ENCODE measurements at regions not wholly inside any gene's neighbourhood (a gene's known extent, or its start where the extent isn't known, plus 50 kb on each side); places are given as distances from the start of the nearest gene placed in this dataset.

DNA sequence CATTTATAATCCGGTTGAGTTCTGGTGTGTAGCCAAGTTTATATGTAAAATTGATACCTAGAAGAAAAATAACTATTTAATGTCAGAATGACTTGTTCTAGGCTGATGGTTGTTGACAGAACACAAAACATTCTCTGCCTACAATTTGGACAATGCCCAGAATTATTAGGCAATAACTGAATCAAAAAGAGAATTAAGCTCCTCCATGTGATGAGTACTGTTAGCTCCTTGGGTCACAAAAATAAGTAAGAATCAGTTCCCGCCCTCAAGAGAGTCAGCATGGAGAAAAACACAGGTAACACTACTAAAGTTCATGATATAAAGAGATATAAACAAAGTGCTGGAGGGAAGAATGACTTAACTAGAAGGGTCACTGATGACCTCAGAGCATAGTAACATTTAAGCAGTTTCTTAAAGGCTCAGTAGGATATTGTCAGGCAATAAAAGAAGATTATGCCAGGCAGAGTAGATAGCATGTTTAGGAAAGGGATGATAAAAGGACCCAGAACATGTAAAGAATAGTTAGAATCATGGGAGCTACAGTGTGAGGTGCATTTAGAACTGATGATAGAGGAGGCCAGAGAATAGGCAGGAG lies 200.5 kb upstream of the ACTBL2 start:
- DNase-seq (ENCODE audit: low read depth, low spot score) = no peak

DNA sequence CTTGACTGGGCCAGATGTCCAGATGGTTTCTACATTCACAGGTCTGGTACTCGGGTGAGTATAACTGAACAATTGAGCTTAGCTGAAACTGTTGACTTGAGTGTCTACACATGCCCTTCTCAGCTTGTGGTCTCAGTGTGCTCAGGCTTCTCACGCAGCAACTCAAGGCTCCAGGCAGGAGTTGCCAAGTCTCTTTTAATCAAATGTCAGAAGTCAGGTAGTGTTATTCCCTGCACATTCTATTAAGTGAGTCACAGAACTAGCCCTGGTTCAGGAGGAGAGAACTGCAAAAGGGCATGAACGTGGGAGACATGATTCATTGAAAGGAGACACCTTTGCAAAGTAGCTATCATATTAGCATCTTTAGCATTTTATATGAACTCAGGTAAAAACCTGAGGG lies 199.3 kb upstream of the ACTBL2 start:
- no peak for DNase-seq (ENCODE audit: low read depth, low spot score)

DNA sequence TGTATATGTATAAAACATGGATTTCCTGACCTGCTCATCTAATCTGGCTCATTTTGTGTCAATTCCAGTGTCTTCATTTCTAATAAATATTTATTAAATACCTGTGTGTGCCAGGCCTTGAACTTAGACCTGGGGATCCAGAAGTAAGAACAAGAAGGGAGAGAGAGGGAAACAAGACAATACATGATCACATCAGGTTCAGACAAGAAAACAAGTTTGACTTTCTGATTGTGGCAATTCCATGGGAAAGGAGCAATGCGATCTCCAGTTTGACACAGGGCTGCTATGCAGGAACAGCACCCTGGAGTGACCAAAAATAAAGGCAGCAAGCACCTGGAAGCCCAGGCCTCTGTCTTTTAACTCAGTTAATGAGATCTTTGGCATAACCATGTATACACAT lies 198.1 kb upstream of the ACTBL2 start:
- no peak for DNase-seq (ENCODE audit: low read depth, low spot score)

DNA sequence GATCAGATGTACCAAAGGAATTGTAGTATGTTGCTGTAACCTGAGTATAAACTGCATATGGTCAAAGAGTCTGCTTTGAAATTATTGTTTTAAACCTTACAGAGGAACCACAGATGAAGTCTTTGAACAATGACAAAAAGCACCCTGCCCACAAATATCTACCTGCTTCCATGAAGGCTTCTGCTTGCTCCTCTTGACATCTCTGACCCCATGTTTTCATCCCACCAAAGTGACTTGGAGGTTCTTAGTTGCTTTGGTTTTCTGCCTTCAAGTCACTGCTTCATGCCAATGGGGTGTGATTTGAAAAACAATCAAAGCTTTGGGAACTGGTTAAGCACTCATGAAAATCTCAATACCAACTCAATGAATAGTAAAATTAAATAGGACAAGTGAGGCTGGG lies 194.6 kb upstream of the ACTBL2 start:
- no peak for DNase-seq (ENCODE audit: low read depth, low spot score)

DNA sequence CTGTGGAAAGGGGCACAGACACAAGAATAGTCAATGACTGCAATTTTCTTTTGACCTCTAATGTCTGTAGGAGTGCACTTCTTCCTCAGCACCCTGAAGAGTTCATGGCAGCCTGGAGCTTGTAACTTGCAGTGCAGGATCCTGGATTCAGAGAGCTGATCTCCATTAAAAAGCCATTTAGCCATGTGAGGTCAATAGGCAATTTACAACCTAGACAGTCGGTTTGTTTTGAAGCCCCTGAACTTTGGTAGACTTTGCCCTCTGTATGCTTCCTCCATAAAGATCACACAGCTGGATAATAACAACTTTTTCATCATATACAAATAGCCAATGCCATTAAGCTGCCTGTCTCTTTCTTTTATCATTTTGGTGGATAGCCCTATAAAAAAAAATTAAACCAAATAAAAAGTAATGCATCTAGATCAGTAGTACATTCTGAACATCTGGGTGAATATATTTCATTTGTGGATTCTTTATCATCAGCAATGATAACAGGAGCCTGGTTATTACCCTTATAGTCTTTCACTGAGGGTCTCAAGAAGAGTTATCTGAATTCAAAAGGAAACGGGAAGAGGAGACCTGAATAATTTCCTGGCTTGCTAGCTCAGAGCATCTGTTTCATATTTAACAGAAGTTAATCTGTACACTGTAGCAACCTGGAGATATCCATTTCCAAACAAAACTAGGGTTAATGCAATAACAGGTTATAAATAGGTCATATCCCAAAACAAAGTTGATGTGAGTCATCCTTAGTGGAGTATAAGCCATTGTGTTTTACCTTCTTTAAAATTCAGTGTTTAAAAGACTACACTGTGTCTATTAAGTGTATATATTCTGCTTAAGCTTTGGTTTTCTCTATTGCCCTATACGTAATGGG lies 193.8 kb upstream of the ACTBL2 start:
- no peak for DNase-seq (ENCODE audit: low read depth, low spot score)

DNA sequence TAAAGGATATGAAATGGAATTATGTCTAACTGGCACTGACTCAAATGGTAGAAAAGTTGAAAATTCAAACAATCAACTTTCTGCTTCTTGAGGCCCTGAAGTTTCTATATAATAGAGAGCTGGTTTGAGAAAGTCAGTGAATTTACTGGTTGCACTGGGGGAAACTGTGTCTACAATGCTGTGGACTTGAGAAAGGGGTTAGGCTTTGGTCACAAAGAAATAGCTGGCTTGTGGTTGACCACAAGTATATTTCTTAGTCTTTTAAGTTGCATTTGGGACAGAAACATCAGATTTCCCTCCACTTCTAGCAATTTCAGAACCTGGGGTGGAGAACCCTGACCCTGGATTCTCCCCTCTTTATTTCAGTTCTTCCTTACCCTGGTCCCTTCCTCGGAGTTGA lies 192.6 kb upstream of the ACTBL2 start:
- DNase-seq (ENCODE audit: low read depth, low spot score) = no peak

DNA sequence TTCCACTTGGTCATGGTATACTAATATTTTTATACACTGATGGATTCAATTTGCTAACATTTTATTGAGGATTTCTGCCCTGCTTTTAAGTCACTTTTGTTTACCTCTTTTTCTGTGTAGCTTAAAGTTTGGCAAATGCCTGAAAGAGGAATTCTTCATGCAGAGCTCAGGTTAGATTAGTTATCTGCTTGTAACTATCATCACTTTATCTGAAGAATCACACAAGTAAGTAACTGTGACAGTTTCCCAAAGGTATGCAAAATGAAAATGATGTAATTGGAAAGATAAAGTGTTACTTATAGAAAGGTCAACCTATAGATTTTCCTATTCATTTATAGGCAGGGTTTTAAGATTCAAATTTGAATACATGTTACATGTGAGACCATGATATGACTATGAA lies 188.8 kb upstream of the ACTBL2 start:
- DNase-seq (ENCODE audit: low read depth, low spot score) = no peak

DNA sequence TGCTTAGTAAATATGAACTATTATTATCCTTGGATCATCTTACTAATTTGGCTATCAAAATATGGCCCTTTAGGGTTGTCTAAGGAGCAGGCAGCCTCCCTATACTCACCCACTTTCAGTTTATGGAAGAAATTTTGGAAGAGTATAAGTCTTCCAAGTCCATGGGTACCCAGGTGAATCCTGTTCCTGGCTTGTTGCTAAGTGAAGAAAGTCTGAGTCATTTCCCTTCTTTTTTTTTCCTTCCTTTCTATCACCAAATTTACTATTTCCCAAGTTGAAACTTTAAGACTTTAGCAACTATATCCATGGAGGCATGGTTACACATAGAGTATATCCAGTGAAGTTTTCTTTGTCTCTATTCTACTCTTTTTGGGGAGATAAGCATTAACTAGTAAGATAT lies 184.0 kb upstream of the ACTBL2 start:
- DNase-seq (ENCODE audit: low read depth, low spot score) = no peak

DNA sequence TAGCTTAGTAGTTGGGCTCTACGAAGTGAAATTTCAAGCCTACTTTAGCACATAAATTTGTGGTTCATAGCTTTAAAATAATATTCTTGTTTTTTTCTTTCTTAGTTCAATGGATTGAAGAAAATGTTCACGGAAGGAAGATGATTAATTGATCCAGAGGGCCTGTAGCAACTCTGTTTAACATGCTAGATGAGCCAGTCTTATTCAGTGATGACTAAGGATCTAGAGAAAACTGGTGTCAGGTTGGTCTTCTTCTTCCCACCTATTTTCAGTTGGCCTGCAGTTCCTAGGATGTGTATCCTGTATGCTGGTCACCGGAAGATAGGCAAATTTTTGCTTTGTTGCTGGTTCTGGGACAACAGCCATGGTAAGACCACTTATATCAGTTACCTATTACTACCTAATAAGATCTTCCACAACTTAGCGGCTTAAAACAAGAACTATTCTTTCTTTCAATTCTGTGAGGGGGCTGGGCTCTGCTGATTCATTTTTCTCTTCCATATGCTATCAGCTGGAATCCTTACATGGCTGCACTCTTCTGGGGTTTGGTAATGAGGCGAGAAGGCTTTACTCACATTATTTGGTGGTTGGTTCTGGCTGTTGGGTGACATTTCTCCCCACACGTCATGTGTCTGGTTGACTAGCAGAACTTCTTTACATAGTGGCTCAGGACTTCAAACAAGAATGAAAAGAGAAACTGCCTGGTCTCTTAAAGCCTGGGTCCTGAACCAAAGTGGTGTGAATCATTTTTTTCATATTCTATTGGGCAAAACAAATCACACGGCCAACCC lies 182.7 kb upstream of the ACTBL2 start:
- no peak for DNase-seq (ENCODE audit: low read depth, low spot score)

DNA sequence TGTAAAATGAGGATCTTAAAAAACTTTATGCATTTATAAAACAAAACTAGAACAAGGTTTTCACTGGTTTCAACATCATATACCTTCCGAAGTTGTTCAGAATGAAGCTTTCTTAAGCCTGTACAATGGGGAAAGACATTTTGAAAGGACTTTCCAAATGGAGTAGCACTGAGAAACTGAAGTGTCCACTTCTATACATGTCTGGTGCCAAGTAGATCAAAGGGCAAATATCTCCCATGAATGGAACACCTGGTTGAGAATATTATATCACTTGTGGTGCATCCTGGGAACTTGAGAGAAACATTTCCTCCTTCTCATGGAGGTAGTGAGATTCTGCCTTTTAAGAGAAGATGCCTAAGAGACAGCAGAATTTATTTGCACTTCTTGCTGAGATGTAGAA lies 182.1 kb upstream of the ACTBL2 start:
- DNase-seq (ENCODE audit: low read depth, low spot score) = no peak

DNA sequence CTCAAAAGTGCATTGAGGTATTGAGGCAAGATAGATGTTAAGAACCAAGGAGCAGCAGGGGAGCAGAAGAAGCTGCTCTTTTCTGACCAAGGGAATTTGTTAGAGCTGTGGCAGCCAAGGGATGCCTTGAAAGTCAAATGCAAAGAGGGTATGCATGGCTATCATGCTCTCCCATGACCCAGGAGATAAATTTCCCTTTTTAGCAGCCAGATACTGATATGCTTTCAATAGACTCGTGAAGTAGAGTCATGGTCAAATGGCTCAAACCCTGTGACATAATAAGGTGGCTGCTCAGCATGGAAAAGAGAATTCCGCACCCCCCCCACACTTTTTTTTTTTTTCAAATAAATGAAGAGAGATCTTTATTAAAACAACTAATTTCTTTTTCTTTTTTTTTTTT lies 180.9 kb upstream of the ACTBL2 start:
- no peak for DNase-seq (ENCODE audit: low read depth, low spot score)

DNA sequence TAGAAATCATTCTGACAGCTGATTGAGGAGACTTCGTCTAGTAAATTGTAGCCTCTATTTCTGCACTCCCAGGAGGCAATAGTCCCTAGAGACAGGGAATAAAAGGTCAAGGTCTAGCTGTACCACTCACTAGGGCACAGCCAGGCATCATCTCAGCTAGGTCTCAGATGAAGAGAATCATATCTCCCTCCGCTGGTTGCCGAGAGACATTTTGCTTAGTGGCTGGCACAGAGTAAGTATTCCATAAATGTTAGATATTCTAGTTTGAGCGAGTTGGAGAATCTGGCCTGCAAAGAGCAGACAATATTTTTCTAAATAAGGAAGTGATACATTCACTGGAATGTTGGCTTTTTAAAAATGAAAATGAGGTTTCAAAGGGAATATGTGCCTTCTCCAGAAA lies 180.4 kb upstream of the ACTBL2 start:
- DNase-seq (ENCODE audit: low read depth, low spot score) = no peak

DNA sequence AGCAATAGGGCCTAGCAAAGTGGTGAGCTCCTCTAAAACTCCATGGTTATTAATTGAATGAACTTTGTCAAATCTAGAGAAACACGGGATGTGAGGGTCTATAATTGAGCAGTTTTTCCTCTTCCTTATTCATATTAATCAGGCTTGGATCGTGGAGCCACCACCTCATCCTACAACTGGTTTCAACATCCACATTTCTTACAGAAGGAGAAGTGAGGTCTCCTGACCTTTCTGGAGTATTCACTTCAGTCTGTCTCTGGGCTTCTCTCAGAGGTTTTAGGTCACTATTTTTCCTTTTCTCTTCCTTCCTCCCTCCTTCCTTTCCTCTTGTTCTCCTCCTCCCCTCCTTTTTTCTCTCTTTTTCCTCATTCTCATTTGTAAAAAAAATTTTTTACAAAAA lies 177.3 kb upstream of the ACTBL2 start:
- DNase-seq (ENCODE audit: low read depth, low spot score) = no peak

DNA sequence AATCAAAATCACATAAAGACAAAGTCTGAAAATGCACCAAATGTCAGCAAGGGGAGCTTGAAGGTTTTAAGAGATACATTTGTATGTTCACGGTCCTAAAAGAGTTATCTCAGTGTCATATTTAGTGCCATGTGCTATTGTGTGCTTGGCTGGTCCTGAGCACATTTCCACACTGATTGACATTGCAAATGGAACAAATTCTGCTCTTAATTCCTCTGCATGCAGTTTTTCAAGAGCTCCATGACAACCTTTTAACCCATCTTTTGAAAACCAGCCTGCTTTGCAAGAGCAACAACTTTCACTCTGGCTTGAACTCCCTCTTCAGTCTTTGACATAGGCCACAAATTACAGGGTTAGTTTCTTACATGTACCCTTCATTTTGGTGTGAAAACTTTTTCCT lies 175.4 kb upstream of the ACTBL2 start:
- DNase-seq (ENCODE audit: low read depth, low spot score) = no peak

DNA sequence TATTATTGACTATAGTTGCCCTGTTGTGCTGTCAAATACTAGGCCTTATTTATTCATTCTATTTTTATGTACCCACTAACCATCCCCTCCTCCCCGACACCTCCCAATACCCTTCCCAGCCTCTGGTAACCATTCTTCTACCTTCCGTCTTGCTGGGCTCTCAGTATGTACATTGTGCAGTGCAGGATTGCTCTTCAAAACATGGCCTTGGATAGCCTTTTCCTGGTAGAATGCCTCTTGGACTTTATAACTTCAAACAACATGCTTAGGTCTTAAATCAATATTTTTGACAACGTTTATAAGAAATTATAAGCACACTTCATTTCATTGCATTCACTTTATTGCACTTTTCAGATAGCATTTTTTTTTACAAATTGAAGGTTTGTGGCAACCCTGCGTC lies 172.6 kb upstream of the ACTBL2 start:
- no peak for DNase-seq (ENCODE audit: low read depth, low spot score)

DNA sequence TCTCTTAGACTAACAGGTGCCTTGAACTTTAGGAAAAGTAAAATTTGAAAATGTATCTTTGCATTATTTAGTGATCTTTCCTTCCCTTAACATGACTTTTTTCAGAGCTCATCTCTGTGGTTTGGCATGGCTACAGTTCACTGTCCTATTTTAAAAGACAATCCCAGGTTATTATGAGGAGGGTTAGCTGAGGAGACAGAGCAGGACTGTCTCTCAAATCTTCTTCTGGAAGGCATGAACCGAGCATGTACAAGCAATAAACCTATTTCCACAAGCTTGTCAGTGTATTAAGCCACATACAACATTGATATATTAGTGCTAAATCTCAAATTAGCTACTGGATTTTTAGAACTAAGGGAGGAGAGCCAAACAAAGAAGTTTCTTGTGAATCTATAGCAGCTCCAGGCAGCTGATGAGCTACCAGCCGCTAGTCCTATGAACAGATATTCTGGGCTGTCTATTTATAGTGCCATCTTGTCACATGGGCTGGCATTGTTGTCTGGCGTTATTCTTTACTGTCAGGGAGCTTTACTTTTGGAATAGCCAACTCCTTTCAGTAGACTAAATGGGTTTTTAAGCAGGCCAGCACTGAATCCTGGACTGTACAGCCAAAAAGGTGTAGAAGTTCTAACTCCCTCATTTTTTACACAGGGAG lies 171.2 kb upstream of the ACTBL2 start:
- DNase-seq (ENCODE audit: low read depth, low spot score) = no peak

DNA sequence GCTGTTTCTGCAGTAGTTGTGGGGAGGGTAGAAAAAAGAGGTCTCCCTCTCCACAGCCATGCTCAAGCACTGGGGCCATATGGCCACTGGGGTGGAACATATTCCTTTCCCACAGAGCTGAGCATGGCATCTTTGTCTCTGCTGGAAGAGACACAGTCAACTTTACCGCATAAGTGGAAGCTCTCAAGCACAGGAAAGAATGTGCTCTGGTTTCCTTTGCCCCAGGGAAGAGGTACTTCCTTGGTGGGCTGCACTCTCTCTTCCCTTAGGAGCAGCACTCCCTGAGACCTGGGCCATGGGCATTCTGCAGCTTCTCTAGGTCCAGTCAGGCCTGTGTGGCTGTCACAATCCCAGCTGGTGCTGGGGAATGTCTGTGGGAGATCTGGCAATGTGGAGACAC lies 168.5 kb upstream of the ACTBL2 start:
- no peak for DNase-seq (ENCODE audit: low read depth, low spot score)

DNA sequence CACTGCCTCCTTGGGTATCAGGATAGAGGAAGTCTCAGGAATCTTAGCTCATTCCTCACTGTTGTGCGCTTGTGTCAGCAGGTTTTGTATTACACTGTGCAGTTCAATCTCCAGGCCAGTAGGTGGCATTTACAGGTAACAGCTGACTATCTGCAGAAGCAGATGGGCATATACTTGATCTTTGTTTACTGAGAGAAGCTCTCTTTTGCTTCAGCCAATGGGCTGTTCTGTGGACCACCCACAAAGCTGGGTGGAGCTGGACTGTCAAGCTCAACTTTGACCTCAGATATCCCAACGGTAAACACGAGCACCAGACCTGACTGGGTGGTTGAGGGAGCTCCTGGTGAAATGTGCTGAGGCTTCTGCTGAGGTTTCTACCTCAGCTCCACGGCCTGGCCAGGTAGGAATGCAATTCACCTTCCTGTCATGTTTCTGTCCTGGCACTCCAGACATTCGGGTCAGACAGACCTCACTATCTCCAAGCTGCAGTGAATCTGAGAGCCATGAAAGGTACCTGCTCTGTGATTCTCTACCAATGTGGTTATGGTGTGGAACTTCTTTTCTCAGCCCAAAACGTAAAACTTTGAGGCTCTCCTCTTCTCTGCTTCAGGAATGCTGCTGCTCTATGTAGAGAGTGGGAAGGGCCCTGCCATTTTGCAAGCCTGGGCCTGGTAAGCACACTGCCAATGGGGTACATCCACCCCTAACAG lies 167.9 kb upstream of the ACTBL2 start:
- DNase-seq (ENCODE audit: low read depth, low spot score) = peak; percentile 13

DNA sequence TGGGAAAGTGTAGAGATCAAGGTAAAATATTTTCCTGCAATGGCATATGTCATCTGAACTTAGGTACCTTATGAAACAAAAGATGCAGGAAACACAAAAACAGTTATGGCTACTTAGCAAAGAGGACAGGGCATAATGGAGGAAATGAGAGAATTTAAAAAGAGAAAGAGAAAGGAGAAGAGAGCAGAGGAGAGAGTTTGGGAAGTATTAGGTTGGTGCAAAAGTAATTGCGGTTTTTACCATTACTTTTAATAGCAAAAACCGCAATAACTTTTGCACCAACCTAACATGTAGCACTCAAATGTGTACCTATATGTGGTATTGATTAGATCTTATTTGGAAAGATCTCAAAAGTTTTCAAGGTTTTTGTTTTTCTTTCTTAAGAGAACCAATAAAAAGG lies 160.1 kb upstream of the ACTBL2 start:
- DNase-seq (ENCODE audit: low read depth, low spot score) = no peak

DNA sequence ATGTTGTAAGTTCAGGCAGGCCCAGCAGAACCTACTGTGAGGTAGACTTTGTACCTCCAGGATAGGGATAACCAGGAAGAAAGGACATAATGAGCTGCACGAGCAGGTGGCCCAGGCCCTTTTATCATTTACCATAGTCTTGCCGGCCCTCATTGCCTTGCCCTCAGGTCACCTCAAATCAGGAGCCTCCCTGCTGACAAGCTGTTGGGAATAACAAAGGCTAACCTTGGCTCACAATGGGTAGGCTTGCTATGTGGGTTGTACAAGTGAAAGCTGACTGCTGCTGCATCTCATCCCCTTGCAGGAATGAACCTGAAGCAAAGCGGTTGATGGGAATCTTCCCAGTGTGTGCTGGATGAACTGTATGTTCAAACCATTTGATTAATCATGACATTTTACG lies 159.5 kb upstream of the ACTBL2 start:
- DNase-seq (ENCODE audit: low read depth, low spot score) = no peak

DNA sequence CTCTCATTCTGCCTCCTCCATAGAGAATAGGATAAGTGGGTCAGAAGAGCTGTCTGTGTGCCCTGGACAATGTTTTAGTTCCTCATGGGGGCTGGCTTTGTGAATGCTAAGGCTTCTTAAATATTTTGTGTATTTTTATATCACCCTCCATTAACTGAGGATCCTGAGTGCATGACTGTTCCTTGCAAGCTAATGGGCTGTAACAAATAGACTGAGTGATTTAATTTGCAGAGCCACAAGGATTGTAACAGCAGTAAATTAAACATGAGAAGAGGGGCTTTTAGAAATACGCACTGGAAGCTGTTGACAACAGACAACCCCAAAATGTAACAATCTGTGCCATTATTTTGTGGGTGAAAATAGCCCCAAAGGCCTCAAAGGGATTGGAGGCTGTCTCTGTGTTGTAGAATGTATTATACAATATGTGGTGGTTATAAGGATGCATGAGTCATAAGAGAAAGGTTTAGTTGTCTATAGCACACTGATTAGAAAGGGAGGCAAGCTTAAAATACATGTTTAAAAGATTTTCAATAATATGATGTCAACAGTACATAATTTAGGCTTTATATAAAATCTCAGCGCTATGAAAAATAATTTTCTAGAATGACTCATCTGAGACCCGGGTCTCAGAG lies 152.7 kb upstream of the ACTBL2 start:
- no peak for DNase-seq (ENCODE audit: low read depth, low spot score)
